ENCODE measurements at regions not wholly inside any gene's neighbourhood (a gene's known extent, or its start where the extent isn't known, plus 50 kb on each side); places are given as distances from the start of the nearest gene placed in this dataset.

GRCh38 chr2:4221845-4222244, 518.5 kb downstream of the DCDC2C start:
- no peak for TF ChIP-seq CTCF (IDR thresholded peaks at IDR 0.05; ENCODE audit: low read depth, low read length, poor library complexity, severe bottlenecking)
- no peak for TF ChIP-seq EZH2phosphoT487 (IDR thresholded peaks at IDR 0.05; ENCODE audit: borderline replicate concordance, low read length)
